ENCODE measurements at regions not wholly inside any gene's neighbourhood (a gene's known extent, or its start where the extent isn't known, plus 50 kb on each side); places are given as distances from the start of the nearest gene placed in this dataset.

DNA sequence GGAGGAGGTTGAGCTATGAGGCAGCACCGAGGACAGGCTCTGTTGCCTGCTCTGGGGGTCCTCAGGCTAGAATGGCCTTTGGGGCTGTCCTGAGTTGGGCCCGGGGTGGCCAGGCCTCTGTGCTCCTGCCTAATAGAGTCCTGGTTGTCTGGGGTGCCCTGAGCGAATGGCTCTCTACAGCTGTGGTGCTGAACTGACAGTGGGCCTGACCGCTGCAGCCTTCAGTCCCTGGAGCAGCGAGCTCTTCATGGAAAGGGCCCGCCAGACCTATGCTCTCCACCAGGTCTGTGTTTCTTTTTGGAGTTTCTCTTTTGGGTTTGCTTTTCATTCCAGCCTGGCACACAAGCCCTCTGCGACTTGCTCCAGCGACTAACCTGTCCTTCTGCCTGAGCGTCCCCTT is 679.0 kb upstream of the RAB6C start:
- Histone ChIP-seq H3K4me3 (ENCODE audit: insufficient read depth, low read length, poor library complexity, severe bottlenecking) (no peak overlapping the region), H3K79me2 (ENCODE audit: insufficient read depth, low read length) (no peaks in the 10 kb centered on the region), H3K36me3 (ENCODE audit: low read length) (no peaks in the 10 kb centered on the region), H3K9me3 (ENCODE audit: insufficient read depth, low read length) (no peaks in the 10 kb centered on the region), H4K20me1 (ENCODE audit: low read depth, low read length) (no peaks in the 10 kb centered on the region), H2AFZ (ENCODE audit: low read depth, low read length, severe bottlenecking) (no peak overlapping the region), H3K4me2 (ENCODE audit: low read depth, low read length, poor library complexity, severe bottlenecking) (no peak overlapping the region), H3K27me3 (ENCODE audit: low read length) (no peaks in the 10 kb centered on the region), H3F3A (ENCODE audit: insufficient read depth) (no peaks in the 10 kb centered on the region), H3K27ac (ENCODE audit: low read depth, low read length) (no peak overlapping the region), H3K9ac (ENCODE audit: low read length) (no peak overlapping the region), H3K9me2 (replicated peaks; ENCODE audit: insufficient read depth, low read length) (no peaks in the 10 kb centered on the region)
- no peak for TF ChIP-seq EZH2phosphoT487 (conservative IDR thresholded peaks at IDR 0.05; ENCODE audit: low read length)
- TF ChIP-seq, protein P1, sequence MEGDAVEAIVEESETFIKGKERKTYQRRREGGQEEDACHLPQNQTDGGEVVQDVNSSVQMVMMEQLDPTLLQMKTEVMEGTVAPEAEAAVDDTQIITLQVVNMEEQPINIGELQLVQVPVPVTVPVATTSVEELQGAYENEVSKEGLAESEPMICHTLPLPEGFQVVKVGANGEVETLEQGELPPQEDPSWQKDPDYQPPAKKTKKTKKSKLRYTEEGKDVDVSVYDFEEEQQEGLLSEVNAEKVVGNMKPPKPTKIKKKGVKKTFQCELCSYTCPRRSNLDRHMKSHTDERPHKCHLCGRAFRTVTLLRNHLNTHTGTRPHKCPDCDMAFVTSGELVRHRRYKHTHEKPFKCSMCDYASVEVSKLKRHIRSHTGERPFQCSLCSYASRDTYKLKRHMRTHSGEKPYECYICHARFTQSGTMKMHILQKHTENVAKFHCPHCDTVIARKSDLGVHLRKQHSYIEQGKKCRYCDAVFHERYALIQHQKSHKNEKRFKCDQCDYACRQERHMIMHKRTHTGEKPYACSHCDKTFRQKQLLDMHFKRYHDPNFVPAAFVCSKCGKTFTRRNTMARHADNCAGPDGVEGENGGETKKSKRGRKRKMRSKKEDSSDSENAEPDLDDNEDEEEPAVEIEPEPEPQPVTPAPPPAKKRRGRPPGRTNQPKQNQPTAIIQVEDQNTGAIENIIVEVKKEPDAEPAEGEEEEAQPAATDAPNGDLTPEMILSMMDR (IDR thresholded peaks at IDR 0.05; ENCODE audit: insufficient read depth, low read length, poor library complexity, severe bottlenecking), result no peak

GRCh38 chr2:129301431-129301913 is 678.0 kb upstream of the RAB6C start:
- TF ChIP-seq EZH2phosphoT487 (conservative IDR thresholded peaks at IDR 0.05; ENCODE audit: low read length), result no peak
- TF ChIP-seq, protein P1 (IDR thresholded peaks at IDR 0.05; ENCODE audit: insufficient read depth, low read length, poor library complexity, severe bottlenecking), result no peak
- no peaks in the 10 kb centered on the region for H3F3A ChIP-seq (ENCODE audit: insufficient read depth)
- no peak overlapping the region for H3K4me2 ChIP-seq (ENCODE audit: low read depth, low read length, poor library complexity, severe bottlenecking)
- H3K9me3 ChIP-seq (ENCODE audit: insufficient read depth, low read length), result no peaks in the 10 kb centered on the region
- no peaks in the 10 kb centered on the region for H3K79me2 ChIP-seq (ENCODE audit: insufficient read depth, low read length)
- no peaks in the 10 kb centered on the region for H3K36me3 ChIP-seq (ENCODE audit: low read length)
- no peaks in the 10 kb centered on the region for H4K20me1 ChIP-seq (ENCODE audit: low read depth, low read length)
- no peak overlapping the region for H2AFZ ChIP-seq (ENCODE audit: low read depth, low read length, severe bottlenecking)
- H3K27me3 ChIP-seq (ENCODE audit: low read length), result no peaks in the 10 kb centered on the region
- H3K27ac ChIP-seq (ENCODE audit: low read depth, low read length), result no peak overlapping the region
- no peak overlapping the region for H3K4me3 ChIP-seq (ENCODE audit: insufficient read depth, low read length, poor library complexity, severe bottlenecking)
- H3K9ac ChIP-seq (ENCODE audit: low read length), result no peak overlapping the region
- no peaks in the 10 kb centered on the region for H3K9me2 ChIP-seq (replicated peaks; ENCODE audit: insufficient read depth, low read length)

DNA sequence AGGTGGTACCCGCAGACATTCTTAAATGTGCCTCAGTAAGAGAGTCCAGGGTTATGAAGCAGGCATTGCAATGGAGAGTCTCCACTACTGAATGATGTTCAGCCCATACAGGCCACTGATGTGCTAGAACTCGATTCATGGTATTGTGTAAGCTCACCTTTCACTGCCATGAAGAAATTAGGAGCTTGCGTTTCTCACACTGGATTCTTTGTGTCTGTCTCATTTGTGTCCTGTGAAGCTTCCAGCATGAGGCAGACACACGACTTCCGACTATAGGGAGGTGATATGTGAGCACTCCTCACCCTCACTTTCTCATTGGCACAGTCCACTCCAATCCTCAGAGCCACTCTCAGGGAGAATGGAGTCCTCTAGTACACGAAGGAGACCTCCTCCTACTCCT is 677.4 kb upstream of the RAB6C start:
- H3K9me3 ChIP-seq (ENCODE audit: insufficient read depth, low read length), result no peaks in the 10 kb centered on the region

More for the DNA sequence above, 677.4 kb upstream of the RAB6C start:
- H2AFZ ChIP-seq (ENCODE audit: low read depth, low read length, severe bottlenecking), result no peak overlapping the region
- no peak overlapping the region for H3K27ac ChIP-seq (ENCODE audit: low read depth, low read length)
- H4K20me1 ChIP-seq (ENCODE audit: low read depth, low read length), result no peaks in the 10 kb centered on the region
- no peaks in the 10 kb centered on the region for H3F3A ChIP-seq (ENCODE audit: insufficient read depth)
- no peak overlapping the region for H3K4me3 ChIP-seq (ENCODE audit: insufficient read depth, low read length, poor library complexity, severe bottlenecking)
- no peaks in the 10 kb centered on the region for H3K27me3 ChIP-seq (ENCODE audit: low read length)
- TF ChIP-seq, protein P1 (IDR thresholded peaks at IDR 0.05; ENCODE audit: insufficient read depth, low read length, poor library complexity, severe bottlenecking), result no peak
- TF ChIP-seq EZH2phosphoT487 (conservative IDR thresholded peaks at IDR 0.05; ENCODE audit: low read length), result no peak
- no peaks in the 10 kb centered on the region for H3K79me2 ChIP-seq (ENCODE audit: insufficient read depth, low read length)
- no peak overlapping the region for H3K9ac ChIP-seq (ENCODE audit: low read length)
- H3K4me2 ChIP-seq (ENCODE audit: low read depth, low read length, poor library complexity, severe bottlenecking), result no peak overlapping the region
- H3K9me2 ChIP-seq (replicated peaks; ENCODE audit: insufficient read depth, low read length), result no peaks in the 10 kb centered on the region
- no peaks in the 10 kb centered on the region for H3K36me3 ChIP-seq (ENCODE audit: low read length)
